Adrenal gland (tissue), 5 donors: ENCODE measurements at regions not wholly inside any gene's neighbourhood (a gene's known extent, or its start where the extent isn't known, plus 50 kb on each side); places are given as distances from the start of the nearest gene placed in this dataset.

Experiments used
- POLR2A ChIP-seq, 2 donors: fragments of 450-650 bp; IDR thresholded peaks; one replicate each; pipeline ENCODE4 v1.6.1; 2017; ENCODE audit warnings: antibody characterized with exemption in 2 of 2, mild to moderate bottlenecking in 2 of 2, moderate library complexity in 1 of 2
- TF ChIP-seq, protein P1 (sequence below), 6 experiments: fragments of 450-650 bp in 4 of 6; fragments of 200-600 bp in 2 of 6; sonication (generic) in 1 of 6; IDR thresholded peaks; 1 replicate in 5 of 6; 2 replicates in 1 of 6; pipeline versions ENCODE4 v1.5.1 to v1.8.0; 2016 to 2021; ENCODE audit warnings: antibody characterized with exemption in 6 of 6, mild to moderate bottlenecking in 2 of 6, moderate library complexity in 1 of 6
- donor health status: DM: no; HTN: no; CAD: no.

DNA sequence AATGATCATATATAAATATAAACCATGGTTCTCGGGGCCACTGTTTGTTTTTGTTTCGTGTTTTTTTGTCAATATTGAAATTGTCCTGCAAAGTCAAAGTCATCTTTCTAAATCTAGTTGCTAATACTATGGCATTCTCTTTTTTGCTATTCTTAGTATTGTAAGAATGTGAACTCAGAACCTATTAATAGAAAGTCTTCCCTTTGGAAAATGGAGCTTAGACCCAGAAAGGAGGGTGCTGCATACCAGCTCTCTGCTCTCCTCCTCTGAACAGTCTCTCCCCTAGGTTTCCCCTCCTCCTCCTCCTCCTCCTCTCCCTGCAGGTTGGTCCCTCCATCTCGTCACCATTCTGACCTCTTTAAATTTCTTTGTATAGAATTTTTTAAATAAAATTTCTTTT, 150.4 kb upstream of the CCN2 start:
- TF ChIP-seq, protein P1, sequence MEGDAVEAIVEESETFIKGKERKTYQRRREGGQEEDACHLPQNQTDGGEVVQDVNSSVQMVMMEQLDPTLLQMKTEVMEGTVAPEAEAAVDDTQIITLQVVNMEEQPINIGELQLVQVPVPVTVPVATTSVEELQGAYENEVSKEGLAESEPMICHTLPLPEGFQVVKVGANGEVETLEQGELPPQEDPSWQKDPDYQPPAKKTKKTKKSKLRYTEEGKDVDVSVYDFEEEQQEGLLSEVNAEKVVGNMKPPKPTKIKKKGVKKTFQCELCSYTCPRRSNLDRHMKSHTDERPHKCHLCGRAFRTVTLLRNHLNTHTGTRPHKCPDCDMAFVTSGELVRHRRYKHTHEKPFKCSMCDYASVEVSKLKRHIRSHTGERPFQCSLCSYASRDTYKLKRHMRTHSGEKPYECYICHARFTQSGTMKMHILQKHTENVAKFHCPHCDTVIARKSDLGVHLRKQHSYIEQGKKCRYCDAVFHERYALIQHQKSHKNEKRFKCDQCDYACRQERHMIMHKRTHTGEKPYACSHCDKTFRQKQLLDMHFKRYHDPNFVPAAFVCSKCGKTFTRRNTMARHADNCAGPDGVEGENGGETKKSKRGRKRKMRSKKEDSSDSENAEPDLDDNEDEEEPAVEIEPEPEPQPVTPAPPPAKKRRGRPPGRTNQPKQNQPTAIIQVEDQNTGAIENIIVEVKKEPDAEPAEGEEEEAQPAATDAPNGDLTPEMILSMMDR (IDR thresholded peaks at IDR 0.05) = no peak
- no peak for TF ChIP-seq POLR2A (IDR thresholded peaks at IDR 0.05)
